Keratinocyte (primary cell): ENCODE measurements at regions not wholly inside any gene's neighbourhood (a gene's known extent, or its start where the extent isn't known, plus 50 kb on each side); places are given as distances from the start of the nearest gene placed in this dataset.

ENCODE experiments used
- DNase-seq: peaks from one replicate; pipeline ENCODE4 v3.0.0-alpha.2; 2011; ENCODE audit warnings: low read depth, missing footprints, low spot score
- FAIRE-seq: peaks from 2 replicates; lab custom pipeline; 2011; peaks lifted over from hg19 to GRCh38; lab: Jason Lieb, UNC
- H2AFZ ChIP-seq: 2 replicates; pipeline ENCODE4 v1.6.0; 2012; ENCODE audit warnings: low read length, control low read depth, inconsistent platforms; ENCODE audit not compliant: control insufficient read depth
- H3K27ac ChIP-seq: 2 replicates; pipeline ENCODE4 v1.5.1; 2011; ENCODE audit warnings: low read length; ENCODE audit not compliant: control insufficient read depth, insufficient read depth
- H3K27me3 ChIP-seq: 3 replicates; pipeline ENCODE4 v1.6.0; 2011; ENCODE audit warnings: low read length; ENCODE audit not compliant: control insufficient read depth, insufficient read depth; ENCODE audit errors: extremely low read depth
- H3K36me3 ChIP-seq, 2 experiments: 2 replicates in 1 of 2; 3 replicates in 1 of 2; pipeline ENCODE4 v1.5.1; 2011; ENCODE audit warnings: low read length in 2 of 2, mild to moderate bottlenecking in 1 of 2; ENCODE audit not compliant: control insufficient read depth in 2 of 2, insufficient read depth in 2 of 2; ENCODE audit errors: extremely low read depth in 1 of 2
- H3K4me1 ChIP-seq: 3 replicates; pipeline ENCODE4 v1.5.1; 2011; ENCODE audit warnings: low read length; ENCODE audit not compliant: control insufficient read depth, insufficient read depth; ENCODE audit errors: extremely low read depth
- H3K4me2 ChIP-seq: 3 replicates; pipeline ENCODE4 v1.6.0; 2011; ENCODE audit warnings: low read depth, low read length; ENCODE audit not compliant: control insufficient read depth, insufficient read depth; ENCODE audit errors: extremely low read depth
- H3K4me3 ChIP-seq, 3 experiments: fragments of 200-600 bp in 1 of 3; sonication (generic) in 1 of 3; 2 replicates in 2 of 3; 3 replicates in 1 of 3; pipeline ENCODE4 v1.5.1; 2011 to 2016; ENCODE audit warnings: low read length in 3 of 3, mild to moderate bottlenecking in 3 of 3, control low read depth in 2 of 3, inconsistent platforms in 1 of 3, low read depth in 1 of 3, mixed read lengths in 1 of 3, mixed run types in 1 of 3, moderate library complexity in 1 of 3; ENCODE audit not compliant: control insufficient read depth in 2 of 3, insufficient read depth in 2 of 3; ENCODE audit errors: extremely low read depth in 1 of 3
- H3K79me2 ChIP-seq: 2 replicates; pipeline ENCODE4 v1.6.0; 2012; ENCODE audit warnings: low read length; ENCODE audit not compliant: control insufficient read depth, insufficient read depth
- H3K9ac ChIP-seq: 3 replicates; pipeline ENCODE4 v1.6.0; 2011; ENCODE audit warnings: low read length; ENCODE audit not compliant: control insufficient read depth, insufficient read depth; ENCODE audit errors: extremely low read depth
- H3K9me1 ChIP-seq: 3 replicates; pipeline ENCODE4 v1.6.0; 2011; ENCODE audit warnings: low read length; ENCODE audit not compliant: control insufficient read depth, insufficient read depth; ENCODE audit errors: extremely low read depth
- H3K9me3 ChIP-seq: 2 replicates; pipeline ENCODE4 v1.5.1; 2012; ENCODE audit warnings: low read depth, low read length; ENCODE audit not compliant: control insufficient read depth
- H4K20me1 ChIP-seq: 3 replicates; pipeline ENCODE4 v1.6.0; 2011; ENCODE audit warnings: low read length; ENCODE audit not compliant: control insufficient read depth, insufficient read depth; ENCODE audit errors: extremely low read depth
- CTCF ChIP-seq, 3 experiments: IDR thresholded peaks in 1 of 3; conservative IDR thresholded peaks in 1 of 3; optimal IDR thresholded peaks in 1 of 3; 2 replicates in 2 of 3; 3 replicates in 1 of 3; pipeline versions ENCODE3 to v1.5.1; 2011; ENCODE audit warnings: low read length in 3 of 3, mild to moderate bottlenecking in 3 of 3, moderate library complexity in 2 of 3, control low read depth in 1 of 3, inconsistent platforms in 1 of 3; ENCODE audit not compliant: insufficient read depth in 2 of 3; ENCODE audit errors: extremely low read depth in 1 of 3
- EZH2 ChIP-seq: IDR thresholded peaks from one replicate; pipeline ENCODE4 v1.6.1; 2012; ENCODE audit warnings: inconsistent platforms, mild to moderate bottlenecking, low read length, moderate library complexity
- dilution Hi-C: fragments of 300-500 bp; cut with MboI; formaldehyde crosslinking; loops from one replicate; pipeline ENCODE4 v1.7.0; 2020; ENCODE audit warnings: low sequenced_read_pairs; ENCODE audit not compliant: extremely low pct_ligation_motif_present

GRCh38 chr16:72493716-72494415 lies 321.9 kb upstream of the PMFBP1 start:
- Histone ChIP-seq H3K4me1 (no peaks in the 10 kb centered on the region), H3K4me2 (no peak overlapping the region), H3K27me3 (no peaks in the 10 kb centered on the region), H3K9ac (no peak overlapping the region), H3K4me3 (no peak overlapping the region), H3K36me3 (no peaks in the 10 kb centered on the region), H3K9me3 (no peaks in the 10 kb centered on the region), H2AFZ (no peak overlapping the region), H3K9me1 (no peaks in the 10 kb centered on the region), H3K27ac (no peak overlapping the region), H4K20me1 (no peaks in the 10 kb centered on the region), H3K79me2 (no peaks in the 10 kb centered on the region)
- FAIRE-seq (no peak), DNase-seq (no peak)
- TF ChIP-seq EZH2 (no peak), CTCF (optimal IDR thresholded peaks at IDR 0.05 in 1 of 3, IDR thresholded peaks at IDR 0.05 in 1 of 3, conservative IDR thresholded peaks at IDR 0.05 in 1 of 3; ENCODE audit: extremely low read depth in 1 of 3, insufficient read depth in 2 of 3, low read length in 3 of 3) (no peak)
- dilution Hi-C loops = no loop called here

GRCh38 chr16:72487283-72487682 lies 315.3 kb upstream of the PMFBP1 start:
- TF ChIP-seq EZH2 (no peak), CTCF (optimal IDR thresholded peaks at IDR 0.05 in 1 of 3, IDR thresholded peaks at IDR 0.05 in 1 of 3, conservative IDR thresholded peaks at IDR 0.05 in 1 of 3; ENCODE audit: extremely low read depth in 1 of 3, insufficient read depth in 2 of 3, low read length in 3 of 3) (no peak)
- dilution Hi-C loops = no loop called here

More at GRCh38 chr16:72487283-72487682, 315.3 kb upstream of the PMFBP1 start:
- no peak for DNase-seq
- Histone ChIP-seq H3K36me3 (no peaks in the 10 kb centered on the region), H3K79me2 (no peaks in the 10 kb centered on the region), H3K9me1 (no peaks in the 10 kb centered on the region), H3K4me3 (no peak overlapping the region), H2AFZ (no peak overlapping the region), H3K4me1 (no peaks in the 10 kb centered on the region), H3K9me3 (no peaks in the 10 kb centered on the region), H3K4me2 (no peak overlapping the region), H3K27me3 (no peaks in the 10 kb centered on the region), H3K27ac (no peak overlapping the region), H4K20me1 (no peaks in the 10 kb centered on the region), H3K9ac (no peak overlapping the region)
- no peak for FAIRE-seq
